NCI-H345 (cell line): ENCODE measurements at regions not wholly inside any gene's neighbourhood (a gene's known extent, or its start where the extent isn't known, plus 50 kb on each side); places are given as distances from the start of the nearest gene placed in this dataset.

Experiments
- DNase-seq: peaks from one replicate; lab custom pipeline; 2025; lab: John Stamatoyannopoulos, UW

- no peak for DNase-seq
Measured at GRCh38 chr2:18503376-18504228, 56.9 kb downstream of the RDH14 start.

DNA sequence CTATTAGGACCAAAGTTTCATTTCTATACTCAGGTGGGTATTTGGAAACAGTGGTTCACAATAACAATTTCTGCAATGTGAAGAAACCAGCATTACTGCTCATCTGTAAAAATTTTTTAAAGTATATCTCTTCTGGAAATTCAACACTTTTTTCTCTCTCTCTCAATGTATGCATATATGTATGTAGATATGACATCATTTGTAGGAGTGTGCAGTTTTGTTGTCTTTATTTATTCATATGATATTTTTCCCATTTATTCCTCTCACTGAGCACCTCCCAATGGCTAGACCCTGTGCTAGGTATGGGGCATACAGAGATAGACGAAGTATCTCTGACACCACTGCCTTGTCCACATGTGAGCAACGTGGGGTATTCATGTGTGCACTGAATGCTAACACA, 58.3 kb downstream of the RDH14 start:
- DNase-seq, result no peak

GRCh38 chr2:18501729-18502128, 58.7 kb downstream of the RDH14 start:
- DNase-seq, result no peak

DNA sequence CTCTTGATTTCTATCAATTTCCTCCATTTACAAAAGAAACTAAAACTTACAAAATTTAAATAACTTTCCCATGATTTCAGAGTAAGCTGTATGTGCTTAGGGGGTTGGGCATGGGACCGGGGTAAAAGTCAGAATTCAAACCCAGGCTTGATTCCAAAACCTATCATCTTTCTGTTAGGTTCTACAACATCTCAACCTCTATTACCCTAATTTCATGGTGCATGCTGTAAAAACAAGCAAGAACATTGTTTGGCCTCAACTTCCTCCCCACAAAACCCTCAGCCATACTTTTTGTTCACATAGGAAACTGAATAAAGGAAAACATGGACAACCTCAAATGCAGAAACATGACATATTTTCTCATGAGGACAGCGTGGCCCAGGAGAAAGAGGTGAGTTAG, 59.3 kb downstream of the RDH14 start:
- DNase-seq, result no peak

GRCh38 chr2:18500333-18500732, 60.1 kb downstream of the RDH14 start:
- no peak for DNase-seq

GRCh38 chr2:18498531-18498930, 61.9 kb downstream of the RDH14 start:
- DNase-seq, result no peak

GRCh38 chr2:18496516-18496915, 63.9 kb downstream of the RDH14 start:
- DNase-seq, result no peak

- DNase-seq, result no peak
Measured at GRCh38 chr2:18495058-18495457, 65.4 kb downstream of the RDH14 start.

GRCh38 chr2:18492721-18493120, 67.7 kb downstream of the RDH14 start:
- no peak for DNase-seq

- no peak for DNase-seq
Measured at GRCh38 chr2:18491577-18491976, 68.9 kb downstream of the RDH14 start.

GRCh38 chr2:18490901-18491300, 69.6 kb downstream of the RDH14 start:
- no peak for DNase-seq

- DNase-seq, result no peak
Measured at GRCh38 chr2:18487106-18487913, 73.1 kb downstream of the RDH14 start.

- no peak for DNase-seq
Measured at GRCh38 chr2:18484625-18485024, 75.8 kb downstream of the RDH14 start.

DNA sequence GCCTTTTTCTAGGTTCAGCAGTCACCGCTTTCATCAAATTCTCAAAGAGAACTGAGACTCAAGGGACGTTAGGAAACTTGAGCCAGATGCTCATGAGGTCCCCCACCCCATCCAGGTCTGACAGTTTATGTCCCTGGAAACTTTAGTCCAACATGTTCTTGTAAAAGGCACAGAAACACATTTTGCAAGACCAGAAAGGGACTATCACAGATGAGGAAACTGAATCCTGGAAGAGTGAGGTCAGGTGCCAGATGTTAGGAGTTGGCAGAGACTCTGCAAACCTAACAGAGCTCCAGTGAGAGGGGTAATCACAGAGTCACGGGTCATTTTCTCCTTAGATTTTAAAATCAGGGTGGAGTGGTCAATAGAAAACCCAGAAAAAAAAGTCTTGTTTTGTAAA, 76.6 kb downstream of the RDH14 start:
- no peak for DNase-seq

GRCh38 chr2:18482666-18483065, 77.8 kb downstream of the RDH14 start:
- DNase-seq, result no peak

GRCh38 chr2:18479947-18480369, 80.5 kb downstream of the RDH14 start:
- DNase-seq, result no peak

DNA sequence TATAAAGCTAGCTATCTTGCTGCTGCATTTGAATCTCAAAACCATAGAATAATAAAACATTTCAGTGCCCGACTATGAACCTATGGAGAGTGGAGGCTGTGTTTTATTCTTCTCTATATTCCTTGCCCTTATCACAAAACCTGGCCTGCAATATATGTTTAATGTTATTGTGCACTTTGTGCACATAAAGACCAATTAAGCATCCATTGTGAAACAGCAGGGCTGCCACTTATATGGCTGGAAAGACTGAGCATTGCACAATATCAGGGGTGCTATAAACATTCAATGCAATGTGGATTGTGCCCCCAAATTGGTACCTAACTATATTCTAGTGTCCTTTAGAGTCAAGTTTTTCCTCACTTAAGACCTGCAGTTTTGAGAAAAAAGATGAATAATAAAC, 83.2 kb downstream of the RDH14 start:
- DNase-seq, result no peak

GRCh38 chr2:18476484-18476883, 84.0 kb downstream of the RDH14 start:
- DNase-seq, result no peak

DNA sequence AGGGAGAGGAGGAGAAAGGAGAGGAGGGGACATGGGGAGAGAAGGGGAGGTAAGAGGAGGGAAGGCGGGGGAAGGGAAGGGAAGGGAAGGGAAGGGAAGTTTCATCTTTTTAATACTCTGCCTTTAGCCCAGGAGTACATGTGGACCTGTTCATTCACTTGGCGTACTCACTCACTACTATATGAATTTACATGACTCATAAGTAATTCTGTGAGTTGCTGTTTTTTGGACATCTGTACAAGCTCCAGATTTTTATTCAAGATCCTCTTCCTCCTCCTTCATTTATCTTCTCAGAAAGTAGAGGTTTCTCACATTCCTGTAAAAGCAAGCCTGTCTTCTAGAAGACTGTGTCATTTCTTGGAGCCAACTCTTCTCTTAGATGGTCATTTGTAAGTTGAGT, 84.6 kb downstream of the RDH14 start:
- DNase-seq, result no peak

GRCh38 chr2:18474700-18475099, 85.8 kb downstream of the RDH14 start:
- no peak for DNase-seq

DNA sequence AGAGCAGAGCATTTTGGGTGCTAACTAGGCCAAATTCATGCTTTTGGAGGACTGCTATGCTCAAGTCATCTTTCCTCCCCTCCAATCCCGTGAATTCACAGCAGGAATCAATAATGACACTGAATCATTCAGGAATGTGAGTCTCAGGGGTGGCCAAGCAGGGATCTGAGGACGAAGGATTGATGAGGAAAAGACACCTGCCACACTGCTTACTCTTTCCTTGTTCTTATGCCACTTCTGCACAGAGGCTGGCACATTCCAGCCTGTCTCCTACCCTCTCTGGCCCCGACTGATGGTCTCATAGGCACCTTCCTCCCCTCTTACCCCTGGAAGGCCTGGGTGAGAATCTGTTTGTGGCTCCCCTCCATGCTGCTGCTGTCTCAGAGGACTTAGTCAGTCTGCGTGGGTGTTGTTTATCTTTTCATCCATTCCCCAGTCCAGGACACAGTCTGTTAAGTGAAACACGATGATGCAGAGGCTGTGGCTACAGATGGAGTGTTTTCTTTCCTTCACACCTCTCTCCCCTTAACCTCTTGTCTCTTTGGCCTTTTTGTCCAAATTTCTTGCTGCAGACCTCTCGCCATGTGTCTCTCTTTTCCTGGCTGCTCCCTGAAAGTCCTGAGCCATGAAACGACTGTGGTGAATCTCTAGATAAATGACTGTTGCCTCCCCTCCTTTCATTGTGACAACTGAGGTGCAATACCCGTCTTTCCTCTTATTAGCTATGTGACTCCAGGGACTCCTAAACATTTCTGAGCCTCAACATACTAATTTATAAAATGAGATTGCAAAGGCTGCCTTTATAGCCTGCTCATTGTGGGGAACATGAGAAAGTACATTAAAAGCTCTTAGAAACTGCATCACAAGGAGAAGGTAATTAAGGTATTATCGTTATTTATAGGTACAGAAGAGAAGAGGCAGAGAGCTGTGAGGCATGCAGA, 86.9 kb downstream of the RDH14 start:
- DNase-seq, result no peak

- DNase-seq, result no peak
Measured at GRCh38 chr2:18467749-18468360, 92.6 kb downstream of the RDH14 start.
